ENCODE measurements at regions not wholly inside any gene's neighbourhood (a gene's known extent, or its start where the extent isn't known, plus 50 kb on each side); places are given as distances from the start of the nearest gene placed in this dataset.

DNA sequence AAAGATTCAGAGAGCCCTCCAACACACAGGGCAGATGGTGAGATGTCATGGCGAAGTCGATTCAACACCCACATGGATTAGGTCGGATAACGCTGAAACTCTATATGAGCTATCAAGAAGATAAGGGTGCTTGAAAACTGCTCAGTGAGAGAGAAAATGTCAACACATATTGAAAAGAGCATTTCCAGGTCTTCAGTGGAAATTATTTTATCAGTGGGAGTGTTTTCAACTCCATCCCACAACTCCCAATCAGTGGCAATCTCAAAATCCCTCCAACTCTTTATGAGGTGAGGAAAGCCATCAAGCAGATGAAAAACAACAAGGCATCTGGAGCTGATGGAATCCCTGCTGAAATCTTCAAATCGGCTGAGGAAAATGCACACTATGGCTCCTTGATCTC lies 104.5 kb upstream of the KLHL14 start:
- TF ChIP-seq, protein P1, sequence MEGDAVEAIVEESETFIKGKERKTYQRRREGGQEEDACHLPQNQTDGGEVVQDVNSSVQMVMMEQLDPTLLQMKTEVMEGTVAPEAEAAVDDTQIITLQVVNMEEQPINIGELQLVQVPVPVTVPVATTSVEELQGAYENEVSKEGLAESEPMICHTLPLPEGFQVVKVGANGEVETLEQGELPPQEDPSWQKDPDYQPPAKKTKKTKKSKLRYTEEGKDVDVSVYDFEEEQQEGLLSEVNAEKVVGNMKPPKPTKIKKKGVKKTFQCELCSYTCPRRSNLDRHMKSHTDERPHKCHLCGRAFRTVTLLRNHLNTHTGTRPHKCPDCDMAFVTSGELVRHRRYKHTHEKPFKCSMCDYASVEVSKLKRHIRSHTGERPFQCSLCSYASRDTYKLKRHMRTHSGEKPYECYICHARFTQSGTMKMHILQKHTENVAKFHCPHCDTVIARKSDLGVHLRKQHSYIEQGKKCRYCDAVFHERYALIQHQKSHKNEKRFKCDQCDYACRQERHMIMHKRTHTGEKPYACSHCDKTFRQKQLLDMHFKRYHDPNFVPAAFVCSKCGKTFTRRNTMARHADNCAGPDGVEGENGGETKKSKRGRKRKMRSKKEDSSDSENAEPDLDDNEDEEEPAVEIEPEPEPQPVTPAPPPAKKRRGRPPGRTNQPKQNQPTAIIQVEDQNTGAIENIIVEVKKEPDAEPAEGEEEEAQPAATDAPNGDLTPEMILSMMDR (conservative IDR thresholded peaks at IDR 0.05 in 1 of 2, IDR thresholded peaks at IDR 0.05 in 1 of 2; ENCODE audit: extremely low read depth in 1 of 2, insufficient read depth in 1 of 2, low read depth in 1 of 2, low read length in 2 of 2): no peak
- no peak for TF ChIP-seq EZH2 (IDR thresholded peaks at IDR 0.05; ENCODE audit: borderline replicate concordance, low read length)

All from mammary epithelial cell (primary cell).